Activated gamma-delta T cell treated with anti-CD3 and anti-CD28 coated beads, Interleukin-2, amount 50 U/mL, for 16 hours (primary cell): ENCODE measurements at regions not wholly inside any gene's neighbourhood (a gene's known extent, or its start where the extent isn't known, plus 50 kb on each side); places are given as distances from the start of the nearest gene placed in this dataset.

Source experiments
- DNase-seq: peaks from one replicate; pipeline ENCODE4 v3.0.0-alpha.2; 2020; ENCODE audit warnings: low read depth

GRCh38 chr9:69955536-69956355 is 87.9 kb upstream of the MAMDC2 start:
- no peak for DNase-seq

- DNase-seq = no peak
Observed at GRCh38 chr9:69961843-69962242, 81.8 kb upstream of the MAMDC2 start.

- DNase-seq = no peak
Observed at GRCh38 chr9:69963803-69964202, 79.8 kb upstream of the MAMDC2 start.

- DNase-seq = no peak
Observed at GRCh38 chr9:69964446-69964845, 79.2 kb upstream of the MAMDC2 start.

- DNase-seq = no peak
Observed at GRCh38 chr9:69965416-69966145, 78.1 kb upstream of the MAMDC2 start.

GRCh38 chr9:69967344-69967743 is 76.3 kb upstream of the MAMDC2 start:
- no peak for DNase-seq

- no peak for DNase-seq
Observed at GRCh38 chr9:69970001-69970533, 73.6 kb upstream of the MAMDC2 start.

GRCh38 chr9:69971643-69972449 is 71.8 kb upstream of the MAMDC2 start:
- DNase-seq = peak; percentile 0

- DNase-seq = no peak
Observed at GRCh38 chr9:69975681-69976080, 68.0 kb upstream of the MAMDC2 start.

- DNase-seq = no peak
Observed at GRCh38 chr9:69976152-69976551, 67.5 kb upstream of the MAMDC2 start.

- DNase-seq = no peak
Observed at GRCh38 chr9:69980041-69980440, 63.6 kb upstream of the MAMDC2 start.

GRCh38 chr9:69980591-69980990 is 63.1 kb upstream of the MAMDC2 start:
- no peak for DNase-seq

GRCh38 chr9:69981686-69982445 is 61.8 kb upstream of the MAMDC2 start:
- DNase-seq = no peak

- DNase-seq = no peak
Observed at GRCh38 chr9:69984831-69985230, 58.8 kb upstream of the MAMDC2 start.

- no peak for DNase-seq
Observed at GRCh38 chr9:69985971-69986370, 57.7 kb upstream of the MAMDC2 start.

GRCh38 chr9:69986970-69987369 is 56.7 kb upstream of the MAMDC2 start:
- no peak for DNase-seq

GRCh38 chr9:69987457-69987856 is 56.2 kb upstream of the MAMDC2 start:
- DNase-seq = no peak

- DNase-seq = no peak
Observed at GRCh38 chr9:69993110-69993509, 50.5 kb upstream of the MAMDC2 start.
